ENCODE measurements at regions not wholly inside any gene's neighbourhood (a gene's known extent, or its start where the extent isn't known, plus 50 kb on each side); places are given as distances from the start of the nearest gene placed in this dataset.

- Histone ChIP-seq H3K27ac (ENCODE audit: extremely low read depth, low read depth, low read length) (no peak overlapping the region), H3K36me3 (ENCODE audit: control insufficient read depth, insufficient read depth, low read length) (no peaks in the 10 kb centered on the region), H3K79me2 (ENCODE audit: control insufficient read depth, insufficient read depth, low read length) (no peaks in the 10 kb centered on the region), H3K9ac (ENCODE audit: insufficient read depth in 1 of 2, low read depth in 2 of 2, low read length in 2 of 2) (no peak overlapping the region), H3K9me1 (ENCODE audit: control insufficient read depth, insufficient read depth, low read length) (no peaks in the 10 kb centered on the region), H3K9me3 (replicated peaks; ENCODE audit: control insufficient read depth, insufficient read depth, low read depth, low read length) (no peaks in the 10 kb centered on the region), H3K4me2 (ENCODE audit: insufficient read depth, low read length) (no peak overlapping the region), H4K20me1 (replicated peaks; ENCODE audit: control insufficient read depth, insufficient read depth, low read length) (no peaks in the 10 kb centered on the region), H2AFZ (ENCODE audit: low read depth, low read length) (no peak overlapping the region), H3K27me3 (ENCODE audit: control insufficient read depth in 2 of 2, insufficient read depth in 2 of 2, low read length in 2 of 2) (peaks cover 0 to 35% of the 10 kb centered on the region in 2 experiments; a peak in 2 of 5 replicates), H3K4me3 (no peak overlapping the region), H3K4me1 (replicated peaks in 1 of 2; ENCODE audit: control insufficient read depth in 2 of 2, insufficient read depth in 2 of 2, low read length in 2 of 2) (peaks cover 0 to 6% of the 10 kb centered on the region in 2 experiments; a peak in 1 of 5 replicates)
- in situ Hi-C loops (cut with MboI) (no loop called here), intact Hi-C loops (cut with micrococcal nuclease) (no loop called here)
- ChIA-PET CTCF (ENCODE audit: low intra/inter-chr PET ratio) (no interaction called here), POLR2A (no interaction called here)
- BruUV-seq (replicated peaks): no TSS peak
- TF ChIP-seq CBX1 (IDR thresholded peaks at IDR 0.05; ENCODE audit: low read depth): no peak
- TF ChIP-seq, protein P1, sequence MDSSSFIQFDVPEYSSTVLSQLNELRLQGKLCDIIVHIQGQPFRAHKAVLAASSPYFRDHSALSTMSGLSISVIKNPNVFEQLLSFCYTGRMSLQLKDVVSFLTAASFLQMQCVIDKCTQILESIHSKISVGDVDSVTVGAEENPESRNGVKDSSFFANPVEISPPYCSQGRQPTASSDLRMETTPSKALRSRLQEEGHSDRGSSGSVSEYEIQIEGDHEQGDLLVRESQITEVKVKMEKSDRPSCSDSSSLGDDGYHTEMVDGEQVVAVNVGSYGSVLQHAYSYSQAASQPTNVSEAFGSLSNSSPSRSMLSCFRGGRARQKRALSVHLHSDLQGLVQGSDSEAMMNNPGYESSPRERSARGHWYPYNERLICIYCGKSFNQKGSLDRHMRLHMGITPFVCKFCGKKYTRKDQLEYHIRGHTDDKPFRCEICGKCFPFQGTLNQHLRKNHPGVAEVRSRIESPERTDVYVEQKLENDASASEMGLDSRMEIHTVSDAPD (CRISPR knock-in tag; IDR thresholded peaks at IDR 0.05): no peak
- TF ChIP-seq, protein P2, sequence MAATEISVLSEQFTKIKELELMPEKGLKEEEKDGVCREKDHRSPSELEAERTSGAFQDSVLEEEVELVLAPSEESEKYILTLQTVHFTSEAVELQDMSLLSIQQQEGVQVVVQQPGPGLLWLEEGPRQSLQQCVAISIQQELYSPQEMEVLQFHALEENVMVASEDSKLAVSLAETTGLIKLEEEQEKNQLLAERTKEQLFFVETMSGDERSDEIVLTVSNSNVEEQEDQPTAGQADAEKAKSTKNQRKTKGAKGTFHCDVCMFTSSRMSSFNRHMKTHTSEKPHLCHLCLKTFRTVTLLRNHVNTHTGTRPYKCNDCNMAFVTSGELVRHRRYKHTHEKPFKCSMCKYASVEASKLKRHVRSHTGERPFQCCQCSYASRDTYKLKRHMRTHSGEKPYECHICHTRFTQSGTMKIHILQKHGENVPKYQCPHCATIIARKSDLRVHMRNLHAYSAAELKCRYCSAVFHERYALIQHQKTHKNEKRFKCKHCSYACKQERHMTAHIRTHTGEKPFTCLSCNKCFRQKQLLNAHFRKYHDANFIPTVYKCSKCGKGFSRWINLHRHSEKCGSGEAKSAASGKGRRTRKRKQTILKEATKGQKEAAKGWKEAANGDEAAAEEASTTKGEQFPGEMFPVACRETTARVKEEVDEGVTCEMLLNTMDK (IDR thresholded peaks at IDR 0.05; ENCODE audit: borderline replicate concordance, insufficient read depth, low read depth, low read length, poor library complexity, severe bottlenecking): no peak
- no peak for TF ChIP-seq E2F3 (CRISPR knock-in tag; IDR thresholded peaks at IDR 0.05)
- TF ChIP-seq MTA2 (IDR thresholded peaks at IDR 0.05; ENCODE audit: low read depth): no peak
- ATAC-seq (no peak), FAIRE-seq (no peak), DNase-seq (ENCODE audit: extremely low read depth in 1 of 4, low spot score in 3 of 4) (no peak)
- WGBS (ENCODE audit: insufficient coverage, low coverage, missing lambda C conversion rate): 5% methylated on average over 2 of the region's 2 CpGs
Measured at GRCh38 chr15:70361106-70361505, 263.4 kb upstream of the TLE3 start.
